Glomerular endothelial cell (primary cell): ENCODE measurements at regions not wholly inside any gene's neighbourhood (a gene's known extent, or its start where the extent isn't known, plus 50 kb on each side); places are given as distances from the start of the nearest gene placed in this dataset.

ENCODE experiments used
- DNase-seq: peaks from one replicate; pipeline ENCODE4 v3.0.0-alpha.2; 2011; ENCODE audit warnings: low read depth, low spot score; ENCODE audit errors: extremely low read depth

DNA sequence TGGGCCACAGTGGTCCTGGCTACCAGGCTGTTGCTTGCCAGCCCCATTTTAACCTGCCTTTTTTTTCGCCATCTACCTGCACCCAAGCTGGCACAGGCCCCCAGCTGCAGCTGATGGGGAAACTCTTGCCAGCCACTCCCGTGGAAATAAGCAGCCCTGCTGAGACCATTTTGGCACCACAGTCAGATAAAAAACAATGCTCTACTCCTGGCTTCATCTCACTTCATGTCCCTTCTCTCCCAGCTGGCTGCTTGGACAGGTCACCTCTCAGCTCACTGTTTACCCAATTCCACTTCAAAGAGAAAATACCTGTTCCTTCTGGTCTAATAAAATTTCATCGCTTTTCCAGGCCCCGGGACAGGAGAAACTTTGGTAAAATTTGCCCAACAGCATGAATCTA is 322.6 kb upstream of the SLC30A5 start:
- no peak for DNase-seq

DNA sequence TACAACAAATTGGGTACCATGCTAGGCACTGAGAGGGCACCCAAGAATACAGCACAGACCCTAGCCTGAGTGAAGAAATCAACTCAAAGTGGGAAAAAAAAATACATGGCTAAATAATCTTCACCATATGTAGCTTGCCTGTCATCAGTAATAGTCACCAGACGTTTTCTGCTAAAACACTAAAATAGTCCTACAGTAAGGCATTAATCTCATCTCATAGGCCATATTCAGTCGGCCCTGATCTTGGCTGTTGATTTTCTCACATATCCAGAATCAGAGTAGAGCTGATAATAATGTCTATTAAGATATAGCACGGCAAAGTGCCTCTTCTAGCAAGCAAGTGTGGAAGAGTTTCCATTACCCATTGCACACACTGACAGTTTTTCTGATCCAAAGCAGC is 322.1 kb upstream of the SLC30A5 start:
- DNase-seq, result no peak

DNA sequence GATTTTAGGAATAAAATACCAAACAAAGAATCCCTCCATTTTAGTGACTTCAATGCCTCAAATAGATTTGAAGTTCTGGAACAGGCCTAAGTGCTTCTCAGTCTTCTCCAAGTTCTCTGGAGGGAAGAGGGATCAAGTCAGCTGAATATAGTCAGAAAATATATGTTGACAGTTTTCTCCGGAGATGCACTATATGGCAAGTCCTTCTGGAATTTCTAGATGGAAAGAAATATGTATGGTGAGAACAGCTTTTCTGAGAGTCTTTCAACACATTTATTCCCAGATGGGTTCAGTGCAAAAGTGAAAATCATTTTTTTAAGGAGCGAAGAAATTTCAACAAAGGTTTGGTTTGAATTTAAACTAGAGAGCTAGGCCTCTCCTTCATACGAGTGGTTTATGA is 317.4 kb upstream of the SLC30A5 start:
- no peak for DNase-seq

DNA sequence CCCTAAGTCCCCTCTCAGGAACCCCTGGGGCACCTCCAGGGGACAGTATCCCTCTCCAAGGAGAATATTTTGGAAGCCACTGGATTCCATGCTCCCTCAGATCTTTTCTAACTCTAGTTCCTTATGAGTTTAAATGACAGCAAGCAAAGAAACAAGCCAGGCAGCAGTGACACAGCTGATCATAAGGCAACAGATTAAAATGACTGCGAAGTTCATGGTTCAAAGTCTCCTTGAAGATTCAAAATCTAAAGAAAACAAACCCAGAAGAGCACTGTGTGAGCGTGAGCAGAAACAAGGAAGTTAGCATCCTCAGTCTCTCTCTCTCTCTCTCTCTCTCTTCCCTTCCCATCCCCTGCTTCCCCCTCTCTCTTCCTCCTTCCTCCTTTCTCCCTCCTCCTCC is 316.7 kb upstream of the SLC30A5 start:
- no peak for DNase-seq

DNA sequence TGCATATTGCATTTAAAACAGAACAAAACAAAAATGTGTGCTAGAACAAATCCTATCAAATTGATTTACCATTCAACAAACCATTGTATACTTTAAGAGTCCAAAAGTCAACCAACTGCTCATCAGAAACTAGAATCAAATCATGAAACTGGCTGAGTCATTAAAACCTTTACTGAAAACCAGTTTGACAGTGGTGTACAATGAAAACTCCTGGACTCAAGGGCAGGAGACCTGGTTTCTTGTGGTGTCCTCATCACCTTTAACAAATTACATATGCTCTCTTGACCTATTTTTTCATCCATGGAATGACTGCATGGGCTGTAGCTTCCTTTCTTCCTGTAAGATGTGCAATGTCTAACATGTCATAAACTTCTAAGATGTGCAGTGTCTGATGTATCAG is 315.3 kb upstream of the SLC30A5 start:
- DNase-seq, result no peak

DNA sequence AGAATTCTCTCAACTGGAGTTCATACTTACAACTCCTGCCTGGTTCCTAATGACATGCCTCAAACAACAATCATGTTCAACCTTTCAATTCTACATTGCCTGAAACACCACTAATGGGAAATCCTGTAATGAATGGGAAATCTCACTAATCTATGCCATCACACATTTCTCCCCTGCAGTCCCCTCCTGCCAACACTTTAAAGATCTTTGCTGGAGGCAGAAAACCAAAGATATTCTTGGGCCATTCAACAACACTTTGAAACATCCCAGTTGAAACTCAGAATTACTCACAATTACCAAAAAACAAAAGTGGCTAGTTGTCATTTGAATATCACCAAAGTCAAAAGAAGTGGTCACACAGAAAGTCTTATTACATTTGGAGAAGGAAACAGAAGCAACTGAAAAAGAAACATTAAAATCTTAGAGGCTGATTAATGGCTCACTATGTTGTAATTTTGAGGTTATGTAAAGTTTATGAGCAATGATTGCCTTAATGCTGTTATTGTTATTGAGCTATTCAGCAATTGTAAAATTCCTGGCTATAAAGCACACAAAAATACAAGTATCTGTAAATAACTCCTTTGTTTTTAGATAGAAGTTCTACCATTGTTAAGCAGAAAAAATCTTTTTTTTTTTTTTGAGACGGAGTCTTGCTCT is 313.4 kb upstream of the SLC30A5 start:
- no peak for DNase-seq

DNA sequence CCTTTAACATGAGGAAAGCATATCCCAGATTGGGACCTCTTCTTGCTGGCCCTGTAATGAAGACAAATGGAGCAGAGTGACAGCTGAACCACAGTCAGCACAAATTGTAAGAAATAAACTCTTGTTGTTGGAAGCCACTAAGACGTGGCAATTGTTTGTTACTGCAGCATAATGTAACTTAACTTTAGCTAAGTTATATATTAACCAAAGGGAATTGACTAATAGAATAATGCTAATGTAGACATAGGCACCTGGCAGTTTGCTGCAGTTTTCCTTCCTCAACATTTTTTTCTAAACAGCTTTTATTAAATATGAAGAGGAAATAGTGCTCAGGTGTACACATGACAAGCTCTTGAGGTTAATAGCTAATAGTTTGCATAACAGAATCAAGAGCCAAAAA is 300.7 kb upstream of the SLC30A5 start:
- DNase-seq, result no peak

DNA sequence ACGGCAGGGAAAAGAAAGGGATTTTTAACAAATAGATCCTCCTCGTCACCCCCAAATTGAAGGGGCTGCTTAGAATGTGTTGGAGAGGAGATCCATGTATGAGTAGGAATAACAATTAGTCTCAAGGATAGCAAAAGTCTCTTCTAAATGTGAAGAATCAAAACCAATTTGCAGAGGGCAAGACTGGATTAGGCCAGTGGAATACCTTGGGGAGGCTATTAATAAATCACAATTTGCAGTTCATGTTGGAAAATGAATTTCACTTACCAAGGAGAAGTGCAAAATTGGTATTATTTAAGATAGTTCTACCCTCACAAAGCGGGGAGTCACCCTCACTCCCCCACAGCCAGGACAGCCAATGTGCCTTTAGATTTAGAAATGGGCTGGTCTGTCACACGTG is 299.8 kb upstream of the SLC30A5 start:
- no peak for DNase-seq

DNA sequence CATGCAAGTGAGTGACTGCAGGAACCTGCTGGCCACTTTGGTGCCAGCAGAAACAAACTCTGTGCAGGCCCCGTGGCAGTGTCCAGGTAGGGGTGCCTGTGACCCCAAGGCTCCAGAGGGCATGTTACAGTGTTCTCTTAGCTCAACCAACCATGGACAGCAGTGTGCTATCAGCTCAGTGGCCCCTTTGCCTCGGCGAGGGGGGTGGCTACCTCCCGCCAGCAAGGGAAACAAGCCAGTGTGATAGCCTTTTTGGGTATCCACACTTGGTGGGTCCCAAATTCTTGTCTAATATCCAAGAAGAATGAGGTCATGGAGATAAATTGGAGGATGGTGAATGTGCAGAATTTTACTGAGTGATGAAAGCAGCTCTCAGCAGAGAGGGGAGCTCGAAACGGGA is 298.6 kb upstream of the SLC30A5 start:
- no peak for DNase-seq

DNA sequence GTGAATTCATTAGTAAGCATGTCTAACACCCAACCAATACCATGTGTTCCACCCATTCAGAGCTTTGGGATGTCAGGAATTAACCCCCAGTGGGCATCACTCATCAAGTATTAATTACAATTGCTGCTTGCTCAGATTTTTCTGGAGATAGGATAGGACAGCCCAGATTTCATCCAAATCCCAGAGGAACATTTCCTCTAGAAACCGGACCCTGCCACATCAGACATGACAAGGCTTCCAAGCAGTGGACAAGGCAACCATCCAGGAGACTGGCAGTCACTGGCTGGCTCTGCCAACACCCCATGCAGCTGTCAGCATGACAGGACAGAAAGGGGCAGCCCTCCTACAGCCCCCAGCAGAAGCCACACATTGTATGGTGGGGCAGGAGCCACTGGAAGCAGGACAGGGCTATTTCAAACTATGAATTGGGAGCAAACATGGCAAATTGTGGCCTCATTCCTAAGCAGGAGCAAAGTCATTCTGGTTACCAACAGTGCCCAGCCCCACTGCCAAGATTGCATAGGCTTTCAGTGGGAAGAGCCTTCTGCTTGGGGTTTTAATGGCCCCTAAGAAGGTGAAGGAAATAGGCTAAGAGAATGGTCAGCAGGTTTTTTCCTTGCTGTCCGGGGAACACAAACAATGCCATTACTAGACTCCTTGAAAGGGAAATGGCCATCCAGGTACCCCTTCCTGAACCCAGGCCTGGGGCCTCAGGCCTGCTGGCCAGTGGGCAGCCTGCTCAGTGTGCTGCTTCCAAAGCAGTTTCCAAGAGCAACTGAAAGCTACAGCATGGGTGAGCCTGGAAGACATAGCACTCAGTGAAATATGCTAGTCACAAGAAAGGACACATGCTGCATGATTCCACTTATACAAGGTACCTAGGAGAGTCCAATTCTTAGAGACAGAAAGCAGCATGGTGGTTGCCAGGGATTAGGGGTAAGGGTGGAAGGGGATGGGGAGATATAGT is 294.7 kb upstream of the SLC30A5 start:
- DNase-seq, result no peak

DNA sequence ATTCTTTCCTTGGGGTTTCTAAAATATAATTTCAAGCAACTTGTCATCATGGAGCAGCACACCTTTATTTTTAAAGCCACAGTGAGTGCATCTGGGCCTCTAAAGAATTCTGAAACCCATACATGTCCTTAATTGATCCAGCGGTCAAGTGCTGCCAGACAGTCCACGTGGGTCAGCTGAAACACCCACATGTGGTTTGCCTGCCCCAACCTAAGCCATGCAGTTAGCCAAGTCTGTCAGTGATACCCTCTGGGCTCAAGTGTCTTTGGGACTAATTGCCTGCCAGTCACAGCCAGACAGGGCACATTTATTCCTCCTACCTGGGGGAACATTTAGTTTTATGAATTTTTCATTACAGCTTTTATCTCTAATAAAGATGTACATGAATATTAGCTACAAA is 291.4 kb upstream of the SLC30A5 start:
- no peak for DNase-seq

DNA sequence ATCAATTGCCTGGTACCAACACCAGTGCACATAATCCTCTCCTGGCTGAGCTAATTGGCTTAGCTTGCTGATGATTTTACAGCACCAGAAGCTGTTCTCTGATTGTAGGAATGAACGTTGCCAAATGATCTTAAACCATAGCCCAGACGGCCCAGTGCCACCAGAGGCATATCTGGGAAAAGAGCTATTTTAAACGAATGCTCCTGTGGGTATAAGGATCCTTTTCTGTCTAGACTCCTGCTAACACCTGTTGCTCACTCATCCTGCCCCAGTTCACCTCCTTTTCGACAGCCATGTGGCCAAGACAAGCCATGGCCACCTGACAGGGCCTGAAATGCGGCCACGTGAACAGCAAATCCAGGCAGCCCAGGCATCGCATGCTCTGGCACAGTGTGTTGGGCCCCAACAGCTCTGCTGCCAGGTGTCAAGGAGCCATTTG is 289.9 kb upstream of the SLC30A5 start:
- no peak for DNase-seq

DNA sequence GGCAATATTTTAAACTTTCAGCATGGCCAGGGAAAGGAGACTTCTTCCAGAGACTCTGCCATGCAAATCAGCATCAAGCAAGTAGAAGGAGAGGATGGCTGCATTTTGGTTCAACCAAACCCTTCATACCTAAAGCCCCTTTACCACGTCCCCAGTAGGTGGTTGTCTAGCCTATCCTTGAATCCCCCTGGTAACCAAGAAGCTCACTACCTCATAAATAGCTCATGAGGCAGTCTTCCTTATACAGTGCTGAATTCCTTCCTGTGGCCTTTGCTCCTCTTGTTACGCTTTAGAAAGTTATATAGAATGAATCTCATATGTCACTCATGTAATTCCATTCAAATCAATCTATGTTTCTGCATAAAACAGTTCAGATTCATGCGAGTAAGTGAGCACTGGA is 289.5 kb upstream of the SLC30A5 start:
- no peak for DNase-seq

DNA sequence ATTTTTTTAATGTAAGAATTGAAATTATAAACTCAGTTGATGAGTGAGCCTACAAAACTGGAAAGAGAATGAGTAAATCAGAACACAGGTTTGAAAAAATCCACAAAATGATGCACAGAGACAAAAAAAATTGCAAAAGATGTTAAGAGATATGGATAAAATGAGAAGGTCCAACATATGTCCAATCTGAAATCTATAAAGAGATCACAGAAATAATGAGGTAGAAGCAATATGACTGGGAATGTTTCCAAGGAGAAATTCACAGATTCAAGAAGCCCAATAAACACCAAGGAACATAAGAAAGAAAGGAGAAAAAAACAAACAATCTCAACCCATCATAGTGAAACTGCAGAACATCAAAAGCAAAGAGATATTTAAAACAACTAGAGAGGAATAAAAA is 288.4 kb upstream of the SLC30A5 start:
- DNase-seq, result no peak

DNA sequence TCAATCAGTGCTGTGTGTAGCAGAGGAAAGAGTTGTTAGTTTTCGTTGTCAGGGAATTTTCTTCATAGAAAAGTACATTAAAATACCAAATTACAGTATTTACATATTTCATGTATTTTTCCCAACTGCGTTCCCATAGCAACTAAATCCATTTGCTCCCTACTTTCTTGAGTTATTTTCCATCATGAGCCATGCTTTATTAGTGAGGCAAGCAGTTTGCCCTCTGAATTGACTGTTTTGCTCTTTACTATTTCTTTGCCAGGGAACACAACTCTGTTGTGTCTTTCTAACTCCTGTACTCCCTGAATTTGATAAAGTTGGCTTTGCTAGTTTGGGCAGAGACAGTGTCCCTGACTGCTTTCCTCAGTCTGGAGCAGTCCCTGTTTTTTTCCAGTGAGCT is 276.2 kb upstream of the SLC30A5 start:
- DNase-seq, result no peak

DNA sequence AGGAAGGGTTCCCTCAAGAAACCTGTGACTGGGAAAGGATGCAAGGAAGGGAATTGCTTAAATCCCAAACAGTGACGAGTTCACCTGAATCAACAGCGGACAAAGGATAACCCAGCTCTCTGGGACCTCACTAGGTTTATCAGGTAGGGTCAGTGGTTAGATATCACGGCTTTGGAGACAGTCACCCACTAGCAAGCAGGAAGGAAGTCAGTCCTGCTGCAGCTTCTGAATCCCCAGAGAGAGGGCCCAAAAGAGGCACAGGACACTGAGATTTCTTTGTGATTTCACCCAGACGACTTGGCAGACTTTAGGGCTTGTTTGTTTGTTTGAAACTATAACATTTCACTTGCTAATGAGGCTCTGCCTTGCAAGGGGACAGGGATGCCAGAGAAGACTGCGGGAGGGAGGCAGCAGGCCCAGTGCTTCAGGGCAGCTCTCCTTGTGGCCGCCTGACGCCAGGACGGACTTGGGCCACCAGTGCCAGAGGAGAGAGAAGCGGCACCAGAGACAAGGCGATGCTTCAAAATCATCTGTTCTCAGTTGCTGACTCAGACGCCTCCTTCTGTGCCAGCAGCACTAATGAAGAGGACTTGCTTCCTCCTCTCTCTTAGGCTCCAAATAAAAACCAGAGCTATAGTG is 275.6 kb upstream of the SLC30A5 start:
- no peak for DNase-seq

DNA sequence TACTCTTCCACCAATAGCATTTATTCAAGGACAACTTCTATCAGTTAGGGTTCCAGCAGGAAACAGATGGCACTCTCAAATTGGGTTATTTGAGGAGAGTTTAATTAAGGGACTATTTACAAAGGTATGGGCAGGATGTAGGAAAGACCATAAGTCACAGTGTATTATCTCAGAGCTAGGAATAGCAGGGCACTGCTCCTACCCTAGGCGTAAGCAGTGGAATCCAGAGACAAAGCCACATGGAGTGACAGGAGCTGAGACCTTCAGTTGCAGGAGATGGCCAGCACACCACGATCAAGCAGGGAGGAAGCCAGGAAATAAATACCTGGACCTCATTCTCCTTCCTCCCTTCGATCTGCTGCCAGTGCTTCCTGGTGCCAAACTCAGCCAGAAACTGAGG is 274.9 kb upstream of the SLC30A5 start:
- no peak for DNase-seq

DNA sequence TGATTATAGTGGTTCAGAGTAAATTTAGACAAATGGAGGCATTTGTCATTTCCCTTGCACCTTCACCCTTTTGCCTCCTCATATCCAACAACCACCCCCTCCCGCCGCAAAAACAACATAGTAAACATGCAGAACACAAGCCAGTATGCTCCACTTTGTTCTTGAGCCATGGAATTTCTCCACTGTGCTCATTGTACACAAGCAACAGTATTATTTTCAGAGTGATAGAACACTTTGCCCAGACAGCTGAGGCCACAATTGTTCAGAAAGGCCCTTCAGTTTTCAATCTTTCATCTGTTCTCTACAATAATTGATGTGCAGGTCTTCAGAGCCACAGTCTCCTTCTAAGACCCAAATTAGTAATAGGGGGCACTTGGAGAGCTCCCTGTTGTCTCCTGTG is 272.8 kb upstream of the SLC30A5 start:
- no peak for DNase-seq

DNA sequence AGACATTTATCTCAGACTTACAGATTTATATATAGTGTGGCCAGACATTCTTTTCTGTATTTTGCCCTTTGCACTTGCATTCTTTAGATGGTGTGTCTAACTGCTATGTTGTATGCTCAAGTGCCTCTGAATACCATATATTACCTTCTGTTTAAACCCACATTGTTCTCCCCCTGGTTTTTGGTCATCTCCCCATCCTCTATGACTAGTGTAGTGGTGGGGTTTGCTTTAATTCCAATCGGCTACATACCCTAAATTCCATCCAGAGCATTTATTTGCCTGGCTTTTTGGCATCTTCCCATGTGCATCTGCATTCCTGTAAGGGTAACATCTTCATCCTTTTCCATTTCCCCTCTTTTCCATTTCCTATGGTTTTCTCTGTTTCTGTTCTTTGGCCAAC is 271.0 kb upstream of the SLC30A5 start:
- no peak for DNase-seq

DNA sequence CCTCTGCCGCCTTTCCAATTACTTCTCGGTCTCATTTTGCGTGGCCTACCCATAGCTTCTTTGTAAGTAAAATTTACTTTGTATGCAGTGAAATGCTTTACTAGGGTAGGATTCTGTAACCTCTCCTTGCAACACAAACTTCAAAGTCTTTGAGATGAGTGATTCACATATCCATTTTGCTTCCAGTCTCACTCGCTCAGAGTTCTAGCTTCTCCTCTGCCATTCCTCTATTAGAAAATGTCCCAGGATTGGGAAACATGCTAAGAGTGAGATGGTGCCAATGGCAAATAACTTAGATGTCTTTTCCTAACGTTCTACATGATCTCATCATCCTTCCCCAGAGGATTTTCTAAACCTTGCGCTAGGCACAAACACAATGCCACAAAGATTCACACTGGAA is 270.5 kb upstream of the SLC30A5 start:
- no peak for DNase-seq

DNA sequence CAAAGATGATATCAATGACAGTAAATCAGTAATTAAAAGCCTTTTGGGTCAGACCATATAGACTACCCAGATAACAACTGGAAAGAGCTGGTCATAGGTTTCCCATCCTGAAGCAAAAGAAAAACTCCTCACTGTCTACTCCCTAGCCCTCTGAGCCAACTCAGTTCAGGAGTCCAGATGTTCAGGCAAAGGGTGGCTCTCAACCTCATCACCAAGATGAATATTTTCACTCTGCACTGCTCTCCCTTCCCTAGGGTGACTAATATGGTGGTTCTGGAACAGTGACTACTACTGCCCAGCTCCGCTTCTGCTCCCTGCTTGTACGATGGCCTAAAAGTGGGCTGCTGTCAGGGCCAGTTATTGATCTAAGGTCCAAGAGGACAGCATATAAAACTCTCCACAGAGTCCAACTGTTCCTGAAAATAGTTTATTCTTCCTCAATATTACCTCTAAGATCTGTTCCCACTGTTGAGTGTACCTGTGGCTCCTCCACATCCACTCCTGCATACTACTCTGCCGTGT is 263.4 kb upstream of the SLC30A5 start:
- no peak for DNase-seq
